Gastroesophageal sphincter (tissue), 3 donors: ENCODE measurements at regions not wholly inside any gene's neighbourhood (a gene's known extent, or its start where the extent isn't known, plus 50 kb on each side); places are given as distances from the start of the nearest gene placed in this dataset.

Experiments used
- CTCF ChIP-seq, 4 experiments: fragments of 200-600 bp in 2 of 4; fragments of 450-650 bp in 2 of 4; sonication (generic) in 1 of 4; IDR thresholded peaks; one replicate each; pipeline ENCODE4 v1.5.1; 2017 to 2019; ENCODE audit warnings: antibody characterized with exemption in 4 of 4, mild to moderate bottlenecking in 2 of 4, moderate library complexity in 2 of 4
- EP300 ChIP-seq: sonication (generic); formaldehyde crosslinking; IDR thresholded peaks from one replicate; pipeline ENCODE4 v1.6.1; 2017; ENCODE audit warnings: antibody characterized with exemption, mild to moderate bottlenecking
- POLR2A ChIP-seq, 2 donors: fragments of 450-650 bp; IDR thresholded peaks; one replicate each; pipeline ENCODE4 v1.6.1; 2017; ENCODE audit warnings: antibody characterized with exemption in 2 of 2, mild to moderate bottlenecking in 2 of 2, moderate library complexity in 1 of 2
- POLR2AphosphoS5 ChIP-seq: sonication (generic); formaldehyde crosslinking; IDR thresholded peaks from one replicate; pipeline ENCODE4 v1.6.1; 2017; ENCODE audit warnings: antibody characterized with exemption

- TF ChIP-seq CTCF (IDR thresholded peaks at IDR 0.05) (no peak), POLR2A (IDR thresholded peaks at IDR 0.05) (no peak), EP300 (no peak), POLR2AphosphoS5 (no peak)
Observed at GRCh38 chr4:137881641-137882040, 349.3 kb upstream of the PCDH18 start.
